ENCODE measurements at regions not wholly inside any gene's neighbourhood (a gene's known extent, or its start where the extent isn't known, plus 50 kb on each side); places are given as distances from the start of the nearest gene placed in this dataset.

DNA sequence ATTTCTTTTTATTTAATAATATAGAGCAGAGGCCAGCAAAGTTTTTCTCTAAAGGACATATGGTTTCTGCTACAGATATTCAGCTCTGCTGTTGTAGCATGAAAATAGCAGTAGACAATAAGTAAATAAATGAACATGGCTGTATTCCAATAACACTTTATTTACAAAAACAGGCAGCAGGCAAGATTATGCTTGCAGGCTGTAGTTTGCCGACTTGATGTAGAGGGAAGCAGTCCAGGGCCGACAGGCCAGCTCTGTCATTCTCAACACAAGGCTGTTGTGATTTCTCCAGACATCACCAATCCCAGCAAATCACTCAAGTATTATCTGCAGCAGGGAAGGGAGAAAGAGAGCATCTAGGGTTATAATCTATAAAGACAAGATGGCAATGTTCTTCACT, 1062.5 kb upstream of the PCDH9 start:
- TF ChIP-seq, protein P1, sequence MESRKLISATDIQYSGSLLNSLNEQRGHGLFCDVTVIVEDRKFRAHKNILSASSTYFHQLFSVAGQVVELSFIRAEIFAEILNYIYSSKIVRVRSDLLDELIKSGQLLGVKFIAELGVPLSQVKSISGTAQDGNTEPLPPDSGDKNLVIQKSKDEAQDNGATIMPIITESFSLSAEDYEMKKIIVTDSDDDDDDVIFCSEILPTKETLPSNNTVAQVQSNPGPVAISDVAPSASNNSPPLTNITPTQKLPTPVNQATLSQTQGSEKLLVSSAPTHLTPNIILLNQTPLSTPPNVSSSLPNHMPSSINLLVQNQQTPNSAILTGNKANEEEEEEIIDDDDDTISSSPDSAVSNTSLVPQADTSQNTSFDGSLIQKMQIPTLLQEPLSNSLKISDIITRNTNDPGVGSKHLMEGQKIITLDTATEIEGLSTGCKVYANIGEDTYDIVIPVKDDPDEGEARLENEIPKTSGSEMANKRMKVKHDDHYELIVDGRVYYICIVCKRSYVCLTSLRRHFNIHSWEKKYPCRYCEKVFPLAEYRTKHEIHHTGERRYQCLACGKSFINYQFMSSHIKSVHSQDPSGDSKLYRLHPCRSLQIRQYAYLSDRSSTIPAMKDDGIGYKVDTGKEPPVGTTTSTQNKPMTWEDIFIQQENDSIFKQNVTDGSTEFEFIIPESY (IDR thresholded peaks at IDR 0.05) = no peak
- TF ChIP-seq, protein P2, sequence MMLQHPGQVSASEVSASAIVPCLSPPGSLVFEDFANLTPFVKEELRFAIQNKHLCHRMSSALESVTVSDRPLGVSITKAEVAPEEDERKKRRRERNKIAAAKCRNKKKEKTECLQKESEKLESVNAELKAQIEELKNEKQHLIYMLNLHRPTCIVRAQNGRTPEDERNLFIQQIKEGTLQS (IDR thresholded peaks at IDR 0.05) = no peak
- Histone ChIP-seq H3K4me1 (ENCODE audit: control insufficient read depth in 4 of 4, insufficient read depth in 4 of 4, low read length in 3 of 4) (no peaks in the 10 kb centered on the region), H3K4me3 (ENCODE audit: low read depth in 1 of 3, low read length in 3 of 3) (no peak overlapping the region), H3K27ac (ENCODE audit: low read depth in 1 of 2, low read length in 2 of 2) (no peak overlapping the region), H3K9me3 (ENCODE audit: control insufficient read depth in 4 of 4, low read length in 3 of 4) (no peaks in the 10 kb centered on the region), H3K9ac (ENCODE audit: low read depth in 1 of 2, low read length in 2 of 2) (no peak overlapping the region), H3K27me3 (ENCODE audit: control insufficient read depth in 4 of 4, insufficient read depth in 4 of 4, low read length in 3 of 4) (no peaks in the 10 kb centered on the region), H3K36me3 (ENCODE audit: control insufficient read depth in 4 of 4, insufficient read depth in 3 of 4, low read depth in 1 of 4, low read length in 3 of 4) (no peaks in the 10 kb centered on the region)
- WGBS = 58% methylated on average over 2 of the region's 2 CpGs
- no peak for DNase-seq (ENCODE audit: low spot score)

DNA sequence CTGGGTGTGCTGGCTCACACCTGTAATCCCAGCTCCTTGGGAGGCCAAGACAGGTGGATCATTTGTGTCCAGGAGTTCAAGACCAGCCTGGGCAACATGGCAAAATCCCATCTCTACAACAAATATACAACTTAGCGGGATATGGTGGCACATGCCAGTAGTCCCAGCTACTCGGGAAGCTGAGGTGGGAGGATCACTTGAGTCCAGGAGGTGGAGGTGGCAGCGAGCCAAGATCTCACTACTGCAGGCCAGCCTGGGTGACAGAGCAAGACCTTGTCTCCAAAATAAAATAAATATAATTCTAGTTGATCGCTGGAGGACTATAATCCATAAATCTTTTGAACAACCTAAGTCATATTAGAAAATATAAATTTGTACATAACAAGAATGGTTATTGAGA, 1061.5 kb upstream of the PCDH9 start:
- TF ChIP-seq, protein P1 (IDR thresholded peaks at IDR 0.05) = no peak
- TF ChIP-seq TAF1 (conservative IDR thresholded peaks at IDR 0.05) (no peak), RAD21 (IDR thresholded peaks at IDR 0.05) (no peak), EGR1 (IDR thresholded peaks at IDR 0.05; ENCODE audit: low read depth in 2 of 2) (no peak)
- H3K4me3 ChIP-seq (ENCODE audit: low read depth in 1 of 3, low read length in 3 of 3) = no peak overlapping the region
- H3K9me3 ChIP-seq (ENCODE audit: control insufficient read depth in 4 of 4, low read length in 3 of 4) = no peaks in the 10 kb centered on the region
- H3K27me3 ChIP-seq (ENCODE audit: control insufficient read depth in 4 of 4, insufficient read depth in 4 of 4, low read length in 3 of 4) = no peaks in the 10 kb centered on the region
- no peaks in the 10 kb centered on the region for H3K4me1 ChIP-seq (ENCODE audit: control insufficient read depth in 4 of 4, insufficient read depth in 4 of 4, low read length in 3 of 4)
- 83% methylated on average over 4 of the region's 4 CpGs for WGBS
- no peak for DNase-seq (ENCODE audit: low spot score)
- H3K36me3 ChIP-seq (ENCODE audit: control insufficient read depth in 4 of 4, insufficient read depth in 3 of 4, low read depth in 1 of 4, low read length in 3 of 4) = no peaks in the 10 kb centered on the region
- no peak overlapping the region for H3K9ac ChIP-seq (ENCODE audit: low read depth in 1 of 2, low read length in 2 of 2)
- no peak overlapping the region for H3K27ac ChIP-seq (ENCODE audit: low read depth in 1 of 2, low read length in 2 of 2)

DNA sequence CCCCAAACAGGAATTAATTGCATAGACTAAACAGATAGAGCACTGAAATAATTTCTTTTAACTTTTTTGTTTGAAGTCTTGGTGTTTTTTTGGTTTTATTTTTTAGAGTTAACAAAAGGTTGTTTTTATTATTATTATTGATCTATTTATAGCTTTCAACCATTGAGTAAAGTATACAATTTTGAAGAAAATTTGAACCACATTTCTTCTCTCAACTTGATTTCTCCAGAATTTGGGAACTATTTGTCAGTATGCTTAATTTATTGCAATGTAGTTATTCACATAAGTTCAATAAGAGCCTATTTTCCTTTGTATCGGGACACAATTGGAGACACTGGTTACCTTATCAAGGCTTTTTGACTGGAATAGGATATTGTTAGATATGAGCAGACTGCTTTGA, 1045.6 kb upstream of the PCDH9 start:
- DNase-seq (ENCODE audit: low spot score) = no peak
- H3K9me3 ChIP-seq (ENCODE audit: control insufficient read depth in 4 of 4, low read length in 3 of 4) = no peaks in the 10 kb centered on the region
- no peaks in the 10 kb centered on the region for H3K36me3 ChIP-seq (ENCODE audit: control insufficient read depth in 4 of 4, insufficient read depth in 3 of 4, low read depth in 1 of 4, low read length in 3 of 4)
- no peaks in the 10 kb centered on the region for H3K27me3 ChIP-seq (ENCODE audit: control insufficient read depth in 4 of 4, insufficient read depth in 4 of 4, low read length in 3 of 4)
- no peak overlapping the region for H3K4me3 ChIP-seq (ENCODE audit: low read depth in 1 of 3, low read length in 3 of 3)
- H3K9ac ChIP-seq (ENCODE audit: low read depth in 1 of 2, low read length in 2 of 2) = no peak overlapping the region
- 84% methylated on average over 1 of the region's 1 CpG for WGBS
- TF ChIP-seq FOXA2 (IDR thresholded peaks at IDR 0.05) (no peak), JUND (IDR thresholded peaks at IDR 0.05) (no peak), NR2F2 (IDR thresholded peaks at IDR 0.05) (no peak), HNF4G (IDR thresholded peaks at IDR 0.05) (no peak), HNF4A (conservative IDR thresholded peaks at IDR 0.05) (no peak), RAD21 (IDR thresholded peaks at IDR 0.05) (no peak), GABPA (IDR thresholded peaks at IDR 0.05 in 1 of 2, conservative IDR thresholded peaks at IDR 0.05 in 1 of 2) (no peak), YY1 (IDR thresholded peaks at IDR 0.05) (no peak), TAF1 (conservative IDR thresholded peaks at IDR 0.05) (no peak), FOXA1 (IDR thresholded peaks at IDR 0.05) (no peak), EGR1 (IDR thresholded peaks at IDR 0.05; ENCODE audit: low read depth in 2 of 2) (no peak)
- TF ChIP-seq, protein P3, sequence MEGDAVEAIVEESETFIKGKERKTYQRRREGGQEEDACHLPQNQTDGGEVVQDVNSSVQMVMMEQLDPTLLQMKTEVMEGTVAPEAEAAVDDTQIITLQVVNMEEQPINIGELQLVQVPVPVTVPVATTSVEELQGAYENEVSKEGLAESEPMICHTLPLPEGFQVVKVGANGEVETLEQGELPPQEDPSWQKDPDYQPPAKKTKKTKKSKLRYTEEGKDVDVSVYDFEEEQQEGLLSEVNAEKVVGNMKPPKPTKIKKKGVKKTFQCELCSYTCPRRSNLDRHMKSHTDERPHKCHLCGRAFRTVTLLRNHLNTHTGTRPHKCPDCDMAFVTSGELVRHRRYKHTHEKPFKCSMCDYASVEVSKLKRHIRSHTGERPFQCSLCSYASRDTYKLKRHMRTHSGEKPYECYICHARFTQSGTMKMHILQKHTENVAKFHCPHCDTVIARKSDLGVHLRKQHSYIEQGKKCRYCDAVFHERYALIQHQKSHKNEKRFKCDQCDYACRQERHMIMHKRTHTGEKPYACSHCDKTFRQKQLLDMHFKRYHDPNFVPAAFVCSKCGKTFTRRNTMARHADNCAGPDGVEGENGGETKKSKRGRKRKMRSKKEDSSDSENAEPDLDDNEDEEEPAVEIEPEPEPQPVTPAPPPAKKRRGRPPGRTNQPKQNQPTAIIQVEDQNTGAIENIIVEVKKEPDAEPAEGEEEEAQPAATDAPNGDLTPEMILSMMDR (IDR thresholded peaks at IDR 0.05; ENCODE audit: low read depth, low read length, missing input control) = no peak
- TF ChIP-seq, protein P4, sequence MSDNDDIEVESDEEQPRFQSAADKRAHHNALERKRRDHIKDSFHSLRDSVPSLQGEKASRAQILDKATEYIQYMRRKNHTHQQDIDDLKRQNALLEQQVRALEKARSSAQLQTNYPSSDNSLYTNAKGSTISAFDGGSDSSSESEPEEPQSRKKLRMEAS (IDR thresholded peaks at IDR 0.05) = no peak
- no peak overlapping the region for H3K27ac ChIP-seq (ENCODE audit: low read depth in 1 of 2, low read length in 2 of 2)
- no peaks in the 10 kb centered on the region for H3K4me1 ChIP-seq (ENCODE audit: control insufficient read depth in 4 of 4, insufficient read depth in 4 of 4, low read length in 3 of 4)
